ENCODE measurements at regions not wholly inside any gene's neighbourhood (a gene's known extent, or its start where the extent isn't known, plus 50 kb on each side); places are given as distances from the start of the nearest gene placed in this dataset.

DNA sequence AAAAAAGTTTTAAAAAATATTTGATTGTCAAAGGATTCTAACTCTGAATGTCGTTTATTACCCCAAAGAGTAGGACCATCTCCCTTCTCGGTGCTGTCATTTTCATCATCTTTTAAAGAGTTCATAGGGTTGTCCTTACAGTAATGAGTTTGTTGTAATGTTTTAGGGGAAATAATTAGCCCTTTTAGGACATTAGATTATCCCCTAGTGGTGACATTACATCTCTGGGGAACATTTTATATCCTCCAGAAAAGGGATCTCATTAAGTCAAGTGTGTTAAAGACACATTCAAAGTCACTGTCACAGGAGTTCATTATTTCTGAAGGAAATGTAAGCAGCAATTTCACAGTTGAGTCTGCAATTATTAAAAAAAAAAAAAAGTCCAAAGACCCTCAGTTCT lies 99.3 kb upstream of the GJB6 start:
- TF ChIP-seq, protein P1, sequence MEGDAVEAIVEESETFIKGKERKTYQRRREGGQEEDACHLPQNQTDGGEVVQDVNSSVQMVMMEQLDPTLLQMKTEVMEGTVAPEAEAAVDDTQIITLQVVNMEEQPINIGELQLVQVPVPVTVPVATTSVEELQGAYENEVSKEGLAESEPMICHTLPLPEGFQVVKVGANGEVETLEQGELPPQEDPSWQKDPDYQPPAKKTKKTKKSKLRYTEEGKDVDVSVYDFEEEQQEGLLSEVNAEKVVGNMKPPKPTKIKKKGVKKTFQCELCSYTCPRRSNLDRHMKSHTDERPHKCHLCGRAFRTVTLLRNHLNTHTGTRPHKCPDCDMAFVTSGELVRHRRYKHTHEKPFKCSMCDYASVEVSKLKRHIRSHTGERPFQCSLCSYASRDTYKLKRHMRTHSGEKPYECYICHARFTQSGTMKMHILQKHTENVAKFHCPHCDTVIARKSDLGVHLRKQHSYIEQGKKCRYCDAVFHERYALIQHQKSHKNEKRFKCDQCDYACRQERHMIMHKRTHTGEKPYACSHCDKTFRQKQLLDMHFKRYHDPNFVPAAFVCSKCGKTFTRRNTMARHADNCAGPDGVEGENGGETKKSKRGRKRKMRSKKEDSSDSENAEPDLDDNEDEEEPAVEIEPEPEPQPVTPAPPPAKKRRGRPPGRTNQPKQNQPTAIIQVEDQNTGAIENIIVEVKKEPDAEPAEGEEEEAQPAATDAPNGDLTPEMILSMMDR (IDR thresholded peaks at IDR 0.05): no peak
- no peak overlapping the region for H3K27ac ChIP-seq

DNA sequence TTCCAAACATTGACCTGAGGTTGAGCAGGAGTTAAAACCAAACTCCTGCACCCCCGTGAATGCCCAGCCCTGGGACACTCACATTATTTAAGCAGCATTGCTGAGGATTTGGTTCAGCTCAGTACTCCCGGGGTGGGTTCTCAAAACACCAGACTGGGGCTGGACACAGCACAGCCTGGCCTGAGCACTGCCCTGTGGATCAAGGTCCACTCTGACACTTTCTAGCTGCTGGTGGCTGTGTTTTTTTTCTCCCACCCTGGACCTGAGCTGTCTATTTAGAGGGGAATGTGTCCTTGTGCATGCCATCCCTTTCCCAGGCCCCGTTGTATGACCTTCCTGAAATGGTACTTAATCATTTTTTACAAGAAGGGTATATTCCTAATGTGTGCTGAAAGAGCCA lies 94.7 kb upstream of the GJB6 start:
- H3K4me1 ChIP-seq (ENCODE audit: control insufficient read depth in 1 of 2, insufficient read depth in 1 of 2, low read depth in 1 of 2, low read length in 1 of 2): no peaks in the 10 kb centered on the region
- no peaks in the 10 kb centered on the region for H3K36me3 ChIP-seq
- TF ChIP-seq, protein P1 (IDR thresholded peaks at IDR 0.05): no peak
- H3K27me3 ChIP-seq: peaks cover 9% of the 10 kb centered on the region
- no peaks in the 10 kb centered on the region for H3K9me3 ChIP-seq
- H3K4me3 ChIP-seq (ENCODE audit: low read depth in 1 of 2, low read length in 1 of 2): no peak overlapping the region
- H3K27ac ChIP-seq: no peak overlapping the region

More for the DNA sequence above, 99.3 kb upstream of the GJB6 start:
- H3K4me1 ChIP-seq (ENCODE audit: control insufficient read depth in 1 of 2, insufficient read depth in 1 of 2, low read depth in 1 of 2, low read length in 1 of 2): no peaks in the 10 kb centered on the region
- no peak overlapping the region for H3K4me3 ChIP-seq (ENCODE audit: low read depth in 1 of 2, low read length in 1 of 2)
- H3K36me3 ChIP-seq: no peaks in the 10 kb centered on the region
- H3K27me3 ChIP-seq: peaks cover 5% of the 10 kb centered on the region
- no peaks in the 10 kb centered on the region for H3K9me3 ChIP-seq

DNA sequence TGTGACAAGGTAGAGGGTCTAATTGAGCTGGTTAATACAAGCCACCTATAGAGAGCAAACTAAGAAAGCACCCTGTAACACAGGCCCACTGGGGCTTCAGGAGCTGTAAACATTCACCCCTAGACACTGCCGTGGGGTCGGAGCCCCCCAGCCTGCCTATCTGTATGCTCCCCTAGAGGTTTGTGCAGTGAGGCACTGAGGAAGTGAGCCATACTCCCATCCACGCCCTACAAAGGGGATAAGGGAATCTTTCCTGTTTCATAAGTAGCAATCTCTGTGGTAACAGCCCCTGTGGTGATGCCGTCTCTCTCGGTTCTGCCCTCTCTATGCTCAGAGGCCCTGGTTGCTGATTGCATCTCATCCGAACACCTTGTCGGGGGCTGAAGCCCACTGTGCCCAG lies 94.2 kb upstream of the GJB6 start:
- TF ChIP-seq, protein P1 (IDR thresholded peaks at IDR 0.05): no peak
- Histone ChIP-seq H3K4me1 (ENCODE audit: control insufficient read depth in 1 of 2, insufficient read depth in 1 of 2, low read depth in 1 of 2, low read length in 1 of 2) (no peaks in the 10 kb centered on the region), H3K36me3 (no peaks in the 10 kb centered on the region), H3K9me3 (no peaks in the 10 kb centered on the region), H3K4me3 (ENCODE audit: low read depth in 1 of 2, low read length in 1 of 2) (no peak overlapping the region), H3K27ac (no peak overlapping the region), H3K27me3 (peaks cover 13% of the 10 kb centered on the region)

DNA sequence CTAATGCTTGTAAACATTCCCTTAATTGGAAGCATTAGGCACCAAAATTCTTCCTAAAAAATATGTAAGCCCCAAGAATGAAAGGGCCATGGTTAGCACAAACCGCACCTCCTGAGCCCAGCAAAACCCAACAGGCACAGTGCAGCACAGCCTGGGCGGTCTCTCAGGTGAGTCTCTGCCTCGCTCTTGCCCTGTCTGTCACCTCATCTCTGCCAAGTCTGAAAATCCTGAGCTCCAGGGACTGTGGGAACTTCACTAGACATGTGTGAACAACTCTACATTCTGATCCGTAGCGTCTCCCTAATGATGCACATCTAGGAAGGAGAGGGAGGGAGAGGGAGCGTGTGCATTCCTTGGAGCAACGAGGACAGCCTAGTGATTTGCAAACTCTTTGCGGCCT lies 88.8 kb upstream of the GJB6 start:
- Histone ChIP-seq H3K4me3 (ENCODE audit: low read depth in 1 of 2, low read length in 1 of 2) (no peak overlapping the region), H3K27me3 (peaks cover 23% of the 10 kb centered on the region), H3K9me3 (no peaks in the 10 kb centered on the region), H3K36me3 (no peaks in the 10 kb centered on the region), H3K27ac (no peak overlapping the region), H3K4me1 (ENCODE audit: control insufficient read depth in 1 of 2, insufficient read depth in 1 of 2, low read depth in 1 of 2, low read length in 1 of 2) (no peaks in the 10 kb centered on the region)
- TF ChIP-seq, protein P1 (IDR thresholded peaks at IDR 0.05): no peak

DNA sequence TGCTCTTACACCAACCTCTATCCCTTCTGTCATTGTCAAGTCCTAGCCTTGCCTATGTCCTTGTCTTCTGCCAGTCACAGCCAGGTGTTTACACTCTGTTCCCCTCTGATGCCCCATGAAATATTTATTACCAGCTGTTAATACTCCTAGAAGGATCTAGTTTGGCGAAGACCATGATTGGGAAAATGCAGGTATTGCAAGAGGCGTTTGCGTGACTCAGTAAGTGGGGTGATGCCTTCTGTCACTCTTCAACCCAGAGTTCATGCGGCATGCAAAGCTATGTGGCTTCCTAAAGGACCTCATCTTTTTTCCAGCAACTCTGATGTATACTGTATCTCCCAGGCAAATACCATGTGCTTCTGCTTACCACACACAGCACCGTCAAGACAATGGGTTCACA lies 81.8 kb upstream of the GJB6 start:
- Histone ChIP-seq H3K9me3 (no peaks in the 10 kb centered on the region), H3K36me3 (no peaks in the 10 kb centered on the region), H3K27ac (no peak overlapping the region), H3K4me3 (ENCODE audit: low read depth in 1 of 2, low read length in 1 of 2) (no peak overlapping the region), H3K4me1 (ENCODE audit: control insufficient read depth in 1 of 2, insufficient read depth in 1 of 2, low read depth in 1 of 2, low read length in 1 of 2) (no peaks in the 10 kb centered on the region), H3K27me3 (peaks cover 6% of the 10 kb centered on the region)
- TF ChIP-seq, protein P1 (IDR thresholded peaks at IDR 0.05): no peak

DNA sequence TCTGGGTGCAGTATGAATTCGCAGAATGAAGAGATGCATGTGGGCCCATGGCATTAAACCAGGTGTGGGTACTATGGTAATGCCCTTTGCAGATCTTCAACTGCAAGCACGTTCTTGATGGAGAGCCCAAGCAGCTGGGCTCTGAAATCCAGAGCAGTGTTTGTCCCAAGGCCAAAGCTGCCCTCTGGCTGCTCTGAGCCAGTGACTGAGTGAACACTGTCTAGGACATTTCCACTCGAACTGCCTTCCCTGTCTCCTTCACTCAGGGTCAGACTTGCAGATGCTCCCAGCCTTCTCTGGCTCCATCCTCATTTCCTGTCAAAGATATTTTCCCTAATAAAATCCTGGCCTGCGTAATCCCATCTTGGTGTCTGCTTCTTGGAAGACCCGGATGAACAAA lies 80.2 kb upstream of the GJB6 start:
- Histone ChIP-seq H3K4me3 (ENCODE audit: low read depth in 1 of 2, low read length in 1 of 2) (no peak overlapping the region), H3K36me3 (no peaks in the 10 kb centered on the region), H3K27ac (no peak overlapping the region), H3K9me3 (no peaks in the 10 kb centered on the region), H3K4me1 (ENCODE audit: control insufficient read depth in 1 of 2, insufficient read depth in 1 of 2, low read depth in 1 of 2, low read length in 1 of 2) (no peaks in the 10 kb centered on the region), H3K27me3 (peaks cover 6% of the 10 kb centered on the region)
- TF ChIP-seq, protein P1 (IDR thresholded peaks at IDR 0.05): no peak
